ENCODE measurements at regions not wholly inside any gene's neighbourhood (a gene's known extent, or its start where the extent isn't known, plus 50 kb on each side); places are given as distances from the start of the nearest gene placed in this dataset.

DNA sequence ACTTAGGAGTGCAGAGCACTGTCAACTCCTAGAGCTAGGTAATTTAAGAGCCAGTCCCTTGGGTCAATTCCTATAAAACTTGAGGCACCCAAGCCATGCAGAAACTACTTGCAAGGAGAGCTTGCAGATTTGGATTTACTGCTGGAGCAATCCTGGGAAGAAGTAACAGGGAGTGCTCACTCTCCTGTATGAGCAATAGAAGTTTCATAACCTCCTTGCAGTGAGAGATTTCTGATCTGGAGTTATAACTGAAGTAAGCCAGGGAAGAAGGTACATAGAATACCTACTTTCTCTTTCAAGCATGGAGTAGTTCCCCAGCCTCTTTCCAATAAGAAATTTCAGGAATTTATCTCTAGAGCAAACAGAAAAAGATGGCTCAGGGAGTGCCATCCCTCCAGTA, 650.1 kb upstream of the USP15 start:
- H3K4me3 ChIP-seq (ENCODE audit: low read depth, low read length): no peak overlapping the region
- TF ChIP-seq, protein P1, sequence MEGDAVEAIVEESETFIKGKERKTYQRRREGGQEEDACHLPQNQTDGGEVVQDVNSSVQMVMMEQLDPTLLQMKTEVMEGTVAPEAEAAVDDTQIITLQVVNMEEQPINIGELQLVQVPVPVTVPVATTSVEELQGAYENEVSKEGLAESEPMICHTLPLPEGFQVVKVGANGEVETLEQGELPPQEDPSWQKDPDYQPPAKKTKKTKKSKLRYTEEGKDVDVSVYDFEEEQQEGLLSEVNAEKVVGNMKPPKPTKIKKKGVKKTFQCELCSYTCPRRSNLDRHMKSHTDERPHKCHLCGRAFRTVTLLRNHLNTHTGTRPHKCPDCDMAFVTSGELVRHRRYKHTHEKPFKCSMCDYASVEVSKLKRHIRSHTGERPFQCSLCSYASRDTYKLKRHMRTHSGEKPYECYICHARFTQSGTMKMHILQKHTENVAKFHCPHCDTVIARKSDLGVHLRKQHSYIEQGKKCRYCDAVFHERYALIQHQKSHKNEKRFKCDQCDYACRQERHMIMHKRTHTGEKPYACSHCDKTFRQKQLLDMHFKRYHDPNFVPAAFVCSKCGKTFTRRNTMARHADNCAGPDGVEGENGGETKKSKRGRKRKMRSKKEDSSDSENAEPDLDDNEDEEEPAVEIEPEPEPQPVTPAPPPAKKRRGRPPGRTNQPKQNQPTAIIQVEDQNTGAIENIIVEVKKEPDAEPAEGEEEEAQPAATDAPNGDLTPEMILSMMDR (IDR thresholded peaks at IDR 0.05; ENCODE audit: borderline replicate concordance, insufficient read depth, low read depth, low read length): no peak

DNA sequence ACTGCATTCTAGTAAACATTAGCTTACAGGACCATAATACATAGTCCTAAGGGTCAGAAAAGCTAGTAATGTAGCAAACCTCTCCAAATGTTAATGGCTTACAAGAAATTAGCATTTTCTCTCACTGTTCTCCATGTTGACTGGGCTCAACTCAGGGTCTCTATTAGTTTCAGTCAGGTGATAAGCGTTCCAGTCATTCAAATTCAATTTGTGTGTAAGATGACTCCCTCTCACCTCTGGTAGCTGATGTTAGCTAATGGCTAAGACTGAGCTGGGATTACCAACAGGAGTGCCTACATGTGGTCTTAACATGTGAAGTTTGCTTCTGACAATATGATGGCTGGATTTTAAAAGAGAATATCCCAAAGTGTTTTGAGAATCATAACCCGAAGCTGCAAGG, 630.5 kb upstream of the USP15 start:
- no peak overlapping the region for H3K4me3 ChIP-seq (ENCODE audit: low read depth, low read length)
- TF ChIP-seq, protein P1 (IDR thresholded peaks at IDR 0.05; ENCODE audit: borderline replicate concordance, insufficient read depth, low read depth, low read length): no peak

DNA sequence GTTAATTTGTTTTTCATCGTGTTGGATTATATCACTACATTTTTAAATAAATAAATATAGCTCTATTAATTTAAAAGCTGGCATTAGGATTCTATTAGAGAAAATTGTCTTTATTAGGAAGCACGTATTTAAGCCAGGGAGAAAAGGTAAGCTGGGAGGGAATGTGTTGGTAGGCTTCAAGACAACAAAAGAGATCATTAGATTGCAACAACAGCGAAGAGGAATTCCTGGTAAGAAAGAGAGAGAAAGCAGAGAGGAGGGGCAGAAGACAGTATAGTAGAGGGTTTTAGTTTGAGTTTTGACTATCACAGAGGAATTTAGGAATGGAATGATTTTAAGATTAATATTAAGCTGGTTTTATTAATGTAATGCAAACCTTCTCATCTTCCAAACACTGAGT, 613.6 kb upstream of the USP15 start:
- TF ChIP-seq, protein P1 (IDR thresholded peaks at IDR 0.05; ENCODE audit: borderline replicate concordance, insufficient read depth, low read depth, low read length): no peak

DNA sequence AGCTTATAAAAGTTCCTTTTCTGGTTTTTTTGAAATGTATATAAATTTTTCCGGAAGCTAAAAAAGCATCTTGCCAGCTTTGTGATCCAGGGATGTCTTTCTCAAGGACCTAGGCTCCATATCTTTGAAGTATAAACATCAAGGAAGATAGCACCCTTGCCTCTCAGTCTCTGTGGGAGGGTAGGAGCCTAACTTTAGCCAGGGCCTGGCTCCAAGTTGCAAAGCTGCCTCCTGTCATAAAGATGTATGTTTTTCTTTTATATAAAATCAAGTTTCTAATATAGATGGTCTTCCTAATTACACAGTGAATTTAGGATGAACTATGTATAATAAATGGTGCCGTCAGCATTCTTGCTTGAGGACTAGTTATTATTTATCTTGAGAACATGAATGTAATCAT, 612.6 kb upstream of the USP15 start:
- TF ChIP-seq, protein P1 (IDR thresholded peaks at IDR 0.05; ENCODE audit: borderline replicate concordance, insufficient read depth, low read depth, low read length): no peak
- no peak overlapping the region for H3K4me3 ChIP-seq (ENCODE audit: low read depth, low read length)

More for the DNA sequence above, 613.6 kb upstream of the USP15 start:
- no peak overlapping the region for H3K4me3 ChIP-seq (ENCODE audit: low read depth, low read length)

DNA sequence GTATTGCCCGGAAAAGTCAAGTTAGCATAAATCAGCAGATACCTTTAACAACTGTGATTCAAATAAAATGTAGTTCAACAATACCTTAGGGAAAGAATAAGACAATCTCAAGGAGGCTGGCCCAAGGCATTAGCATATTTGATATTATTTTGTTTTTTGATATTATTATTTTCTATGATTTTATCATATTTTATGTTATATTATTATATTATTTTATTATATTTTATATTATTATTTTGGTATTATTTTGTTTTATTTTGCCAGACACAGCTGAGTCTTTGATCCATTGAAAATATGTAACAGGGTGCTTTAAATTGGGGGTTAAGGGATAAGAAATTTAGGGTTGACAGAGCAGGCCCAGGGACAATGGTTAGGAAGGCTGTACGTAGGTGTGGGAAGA, 607.9 kb upstream of the USP15 start:
- no peak overlapping the region for H3K4me3 ChIP-seq (ENCODE audit: low read depth, low read length)
- TF ChIP-seq, protein P1 (IDR thresholded peaks at IDR 0.05; ENCODE audit: borderline replicate concordance, insufficient read depth, low read depth, low read length): no peak

DNA sequence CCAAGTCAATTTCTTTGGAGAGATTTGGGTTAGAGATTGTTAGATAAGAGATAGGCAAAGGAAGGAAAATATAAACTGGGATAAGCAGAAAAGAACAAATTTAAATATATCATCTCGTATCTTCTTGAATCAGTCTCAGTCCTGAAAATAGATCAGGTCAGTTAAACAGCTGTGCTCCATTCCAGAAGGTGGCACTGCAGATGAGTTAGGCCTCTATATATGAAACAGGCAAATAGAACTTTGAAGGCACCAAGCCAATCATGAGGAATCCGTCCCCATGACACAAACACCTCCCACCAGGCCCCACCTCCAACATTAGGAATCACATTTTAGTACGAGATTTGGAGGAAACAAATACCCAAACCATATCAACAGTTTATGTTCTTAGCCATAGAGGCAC, 605.5 kb upstream of the USP15 start:
- TF ChIP-seq, protein P1 (IDR thresholded peaks at IDR 0.05; ENCODE audit: borderline replicate concordance, insufficient read depth, low read depth, low read length): no peak
- no peak overlapping the region for H3K4me3 ChIP-seq (ENCODE audit: low read depth, low read length)

DNA sequence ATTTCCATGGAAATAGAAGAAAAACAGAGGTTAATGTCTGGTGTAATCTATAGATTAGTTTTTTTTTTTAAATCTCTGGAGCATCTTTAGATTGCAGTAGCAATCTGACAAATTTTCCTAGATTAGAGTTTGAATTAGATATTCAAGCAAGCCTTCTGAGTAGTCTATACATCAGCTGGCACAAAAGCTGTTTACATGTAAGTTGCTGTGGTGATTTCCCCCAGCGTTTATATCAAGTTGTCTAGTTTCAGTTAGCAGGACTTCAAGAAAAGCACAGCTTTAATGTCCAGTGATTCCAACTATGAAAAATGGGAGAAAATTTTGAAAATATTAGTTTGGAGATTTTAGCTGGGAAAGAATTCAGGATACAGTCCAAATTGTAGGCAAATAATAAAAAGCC, 605.0 kb upstream of the USP15 start:
- TF ChIP-seq, protein P1 (IDR thresholded peaks at IDR 0.05; ENCODE audit: borderline replicate concordance, insufficient read depth, low read depth, low read length): no peak
- no peak overlapping the region for H3K4me3 ChIP-seq (ENCODE audit: low read depth, low read length)

Data from GM12875 (cell line).